NB4 (cell line): ENCODE measurements at regions not wholly inside any gene's neighbourhood (a gene's known extent, or its start where the extent isn't known, plus 50 kb on each side); places are given as distances from the start of the nearest gene placed in this dataset.
"Not testable (repeated sequence)": the region's sequence is repeated elsewhere in the genome, so short reads cannot be mapped to it uniquely, and the experiment has no call there.

Experiments
- DNase-seq: peaks from one replicate; pipeline ENCODE4 v3.0.0; 2010; ENCODE audit warnings: low read depth
- H3K4me3 ChIP-seq: one replicate; pipeline ENCODE4 v1.5.1; 2011; ENCODE audit warnings: mild to moderate bottlenecking, low read depth, low read length, moderate library complexity
- MYC ChIP-seq: IDR thresholded peaks from 2 replicates; pipeline ENCODE4 v1.6.1; 2011; ENCODE audit warnings: low read depth, low read length
- POLR2A ChIP-seq: IDR thresholded peaks from 2 replicates; pipeline ENCODE4 v1.6.1; 2011; ENCODE audit warnings: mild to moderate bottlenecking; ENCODE audit not compliant: insufficient read length; ENCODE audit errors: extremely low read depth
- TF ChIP-seq, protein P1 (sequence below): IDR thresholded peaks from 2 replicates; pipeline ENCODE4 v1.6.1; 2011; ENCODE audit warnings: low read depth, low read length
- TF ChIP-seq, protein P2 (sequence below): IDR thresholded peaks from one replicate; pipeline ENCODE4 v1.5.1; 2012; ENCODE audit warnings: low read depth, low read length

DNA sequence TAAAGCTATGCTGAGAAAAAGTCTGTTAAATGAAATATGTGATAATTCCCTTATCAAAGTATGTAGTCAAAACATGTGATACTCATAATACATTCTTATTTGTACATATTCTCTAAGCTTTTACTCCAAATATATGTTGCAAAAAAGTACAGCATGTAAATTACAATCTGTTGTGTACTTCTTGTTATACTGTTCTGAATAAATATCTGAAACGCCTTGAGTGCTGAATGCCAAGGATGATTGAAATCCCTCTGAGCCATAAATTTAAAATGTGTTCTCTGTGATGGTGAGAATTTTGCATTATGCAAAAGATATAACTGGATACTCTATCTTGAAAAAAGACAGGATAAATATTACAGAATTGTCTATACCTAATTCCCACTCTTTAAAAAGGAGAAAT lies 1128.0 kb downstream of the STPG2 start:
- no peak overlapping the region for H3K4me3 ChIP-seq
- DNase-seq, result no peak
- TF ChIP-seq, protein P1, sequence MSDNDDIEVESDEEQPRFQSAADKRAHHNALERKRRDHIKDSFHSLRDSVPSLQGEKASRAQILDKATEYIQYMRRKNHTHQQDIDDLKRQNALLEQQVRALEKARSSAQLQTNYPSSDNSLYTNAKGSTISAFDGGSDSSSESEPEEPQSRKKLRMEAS, result no peak
- TF ChIP-seq POLR2A (no peak), MYC (no peak)
- TF ChIP-seq, protein P2, sequence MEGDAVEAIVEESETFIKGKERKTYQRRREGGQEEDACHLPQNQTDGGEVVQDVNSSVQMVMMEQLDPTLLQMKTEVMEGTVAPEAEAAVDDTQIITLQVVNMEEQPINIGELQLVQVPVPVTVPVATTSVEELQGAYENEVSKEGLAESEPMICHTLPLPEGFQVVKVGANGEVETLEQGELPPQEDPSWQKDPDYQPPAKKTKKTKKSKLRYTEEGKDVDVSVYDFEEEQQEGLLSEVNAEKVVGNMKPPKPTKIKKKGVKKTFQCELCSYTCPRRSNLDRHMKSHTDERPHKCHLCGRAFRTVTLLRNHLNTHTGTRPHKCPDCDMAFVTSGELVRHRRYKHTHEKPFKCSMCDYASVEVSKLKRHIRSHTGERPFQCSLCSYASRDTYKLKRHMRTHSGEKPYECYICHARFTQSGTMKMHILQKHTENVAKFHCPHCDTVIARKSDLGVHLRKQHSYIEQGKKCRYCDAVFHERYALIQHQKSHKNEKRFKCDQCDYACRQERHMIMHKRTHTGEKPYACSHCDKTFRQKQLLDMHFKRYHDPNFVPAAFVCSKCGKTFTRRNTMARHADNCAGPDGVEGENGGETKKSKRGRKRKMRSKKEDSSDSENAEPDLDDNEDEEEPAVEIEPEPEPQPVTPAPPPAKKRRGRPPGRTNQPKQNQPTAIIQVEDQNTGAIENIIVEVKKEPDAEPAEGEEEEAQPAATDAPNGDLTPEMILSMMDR, result no peak

GRCh38 chr4:97016186-97016907 lies 1126.9 kb downstream of the STPG2 start:
- TF ChIP-seq, protein P2, result no peak
- TF ChIP-seq, protein P1, result no peak
- no peak for TF ChIP-seq POLR2A
- TF ChIP-seq MYC, result no peak
- DNase-seq, result no peak
- H3K4me3 ChIP-seq, result no peak overlapping the region

- no peak overlapping the region for H3K4me3 ChIP-seq
- TF ChIP-seq POLR2A (no peak), MYC (no peak)
- TF ChIP-seq, protein P1, result no peak
- TF ChIP-seq, protein P2, result no peak
- no peak for DNase-seq
Observed at GRCh38 chr4:97027728-97028410, 1115.4 kb downstream of the STPG2 start.

GRCh38 chr4:97028785-97029184 lies 1114.5 kb downstream of the STPG2 start:
- no peak overlapping the region for H3K4me3 ChIP-seq
- DNase-seq, result no peak
- TF ChIP-seq, protein P1, result no peak
- TF ChIP-seq POLR2A (no peak), MYC (no peak)
- TF ChIP-seq, protein P2, result no peak

DNA sequence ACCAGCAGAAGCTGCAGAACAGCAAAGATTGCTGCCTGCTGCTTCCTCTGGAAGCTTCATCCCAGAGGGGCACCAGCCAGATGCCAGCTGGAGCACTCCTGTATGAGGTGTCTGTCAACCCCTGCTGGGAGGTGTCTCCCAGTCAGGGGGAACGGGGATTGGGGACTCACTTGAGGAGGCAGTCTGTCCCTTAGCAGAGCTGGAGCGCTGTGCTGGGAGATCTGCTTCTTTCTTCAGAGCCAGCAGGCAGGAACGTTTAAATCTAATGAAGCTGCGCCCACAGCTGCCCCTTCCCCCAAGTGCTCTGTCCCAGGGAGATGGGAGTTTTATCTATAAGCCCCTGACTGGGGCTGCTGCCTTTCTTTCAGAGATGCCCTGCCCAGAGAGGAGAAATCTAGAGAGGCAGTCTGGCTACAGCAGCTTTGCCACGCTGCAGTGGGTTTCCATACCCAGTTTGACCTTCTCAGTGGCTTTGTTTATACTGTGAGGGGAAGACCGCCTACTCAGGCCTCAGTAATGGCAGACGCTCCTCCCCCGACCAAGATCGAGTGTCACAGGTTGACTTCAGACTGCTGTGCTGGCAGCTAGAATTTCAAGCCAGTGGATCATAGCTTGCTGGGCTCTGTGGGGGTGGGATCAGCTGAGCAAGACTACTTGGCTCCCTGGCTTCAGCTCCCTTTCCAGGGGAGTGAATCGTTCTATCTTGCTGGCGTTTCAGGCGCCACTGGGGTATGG lies 1105.7 kb downstream of the STPG2 start:
- DNase-seq, H3K4me3 ChIP-seq: not testable (repeated sequence)

GRCh38 chr4:97038146-97038516 lies 1105.1 kb downstream of the STPG2 start:
- no peak overlapping the region for H3K4me3 ChIP-seq
- no peak for TF ChIP-seq POLR2A
- TF ChIP-seq, protein P1, result no peak
- no peak for TF ChIP-seq MYC
- TF ChIP-seq, protein P2, result no peak
- DNase-seq, result no peak
